Endothelial cell of umbilical vein (primary cell): ENCODE measurements at regions not wholly inside any gene's neighbourhood (a gene's known extent, or its start where the extent isn't known, plus 50 kb on each side); places are given as distances from the start of the nearest gene placed in this dataset.

Experiments used
- BruUV-seq: library from RNA; stranded (reverse); fragments of 400-500 nt; replicated peaks from 2 replicates; lab custom pipeline; 2021; lab: Mats Ljungman, UMichigan
- CTCF ChIA-PET: fragments of 300-600, 350-600 bp; sonication (Branson Sonifier 250); formaldehyde crosslinking; loops from one replicate; lab custom pipeline; 2021; ENCODE audit warnings: antibody characterized with exemption, inconsistent platforms; lab: Charles Lee
- POLR2A ChIA-PET: fragments of 300-600, 350-600 bp; sonication (Branson Sonifier 250); formaldehyde crosslinking; loops from one replicate; lab custom pipeline; 2021; ENCODE audit warnings: antibody characterized with exemption, inconsistent platforms; lab: Charles Lee
- DNase-seq: peaks from one replicate; pipeline ENCODE4 v3.0.0-alpha.2; 2011; ENCODE audit warnings: low read depth, low spot score
- FAIRE-seq: peaks from 2 replicates; lab custom pipeline; 2011; peaks lifted over from hg19 to GRCh38; lab: Jason Lieb, UNC
- H2AFZ ChIP-seq: 2 replicates; pipeline ENCODE4 v1.6.0; 2012; ENCODE audit warnings: low read depth, low read length, control low read depth, inconsistent platforms
- H3K27ac ChIP-seq: 2 replicates; pipeline ENCODE4 v1.5.1; 2011; ENCODE audit warnings: low read depth, mild to moderate bottlenecking, control low read depth, low read length, moderate library complexity; ENCODE audit not compliant: insufficient read depth
- H3K27me3 ChIP-seq, 2 experiments: 2 replicates each; pipeline versions ENCODE4 v1.6.0 to v1.6.1; 2011; ENCODE audit warnings: low read length in 2 of 2, mixed read lengths in 1 of 2; ENCODE audit not compliant: control insufficient read depth in 2 of 2, insufficient read depth in 2 of 2
- H3K36me3 ChIP-seq, 2 experiments: 2 replicates in 1 of 2; 3 replicates in 1 of 2; pipeline ENCODE4 v1.5.1; 2011; ENCODE audit warnings: low read length in 2 of 2, mild to moderate bottlenecking in 1 of 2, moderate library complexity in 1 of 2; ENCODE audit not compliant: control insufficient read depth in 2 of 2, insufficient read depth in 2 of 2; ENCODE audit errors: extremely low read depth in 1 of 2
- H3K4me1 ChIP-seq: 3 replicates; pipeline ENCODE4 v1.5.1; 2011; ENCODE audit warnings: mild to moderate bottlenecking, low read length; ENCODE audit not compliant: control insufficient read depth, insufficient read depth; ENCODE audit errors: extremely low read depth
- H3K4me2 ChIP-seq: 2 replicates; pipeline ENCODE4 v1.6.1; 2011; ENCODE audit warnings: low read length, control low read depth, mixed read lengths; ENCODE audit not compliant: insufficient read depth
- H3K4me3 ChIP-seq, 3 experiments: fragments of 200-600 bp in 1 of 3; sonication (generic), shearing (Covaris generic) in 1 of 3; replicated peaks in 1 of 3; 2 replicates each; pipeline ENCODE4 v1.5.1; 2011 to 2016; ENCODE audit warnings: control low read depth in 3 of 3, low read length in 3 of 3, mild to moderate bottlenecking in 2 of 3, inconsistent platforms in 1 of 3, low read depth in 1 of 3, moderate library complexity in 1 of 3; ENCODE audit not compliant: insufficient read depth in 1 of 3
- H3K79me2 ChIP-seq: 2 replicates; pipeline ENCODE4 v1.6.0; 2012; ENCODE audit warnings: low read length, inconsistent platforms; ENCODE audit not compliant: control insufficient read depth, insufficient read depth
- H3K9ac ChIP-seq: replicated peaks from 2 replicates; pipeline ENCODE3; 2011; ENCODE audit warnings: low read length, control low read depth; ENCODE audit not compliant: insufficient read depth; ENCODE audit errors: extremely low read depth
- H3K9me1 ChIP-seq: replicated peaks from 3 replicates; pipeline ENCODE4 v1.6.0; 2011; ENCODE audit warnings: mild to moderate bottlenecking, low read length; ENCODE audit not compliant: control insufficient read depth, insufficient read depth; ENCODE audit errors: extremely low read depth
- H3K9me3 ChIP-seq: replicated peaks from 2 replicates; pipeline ENCODE4 v1.5.1; 2012; ENCODE audit warnings: low read length, inconsistent platforms; ENCODE audit not compliant: control insufficient read depth, insufficient read depth
- H4K20me1 ChIP-seq: replicated peaks from 2 replicates; pipeline ENCODE3; 2011; ENCODE audit warnings: mild to moderate bottlenecking, low read length; ENCODE audit not compliant: control insufficient read depth, insufficient read depth; ENCODE audit errors: extremely low read depth
- CTCF ChIP-seq, 2 donors: IDR thresholded peaks; 1 replicate in 1 of 2; 2 replicates in 1 of 2; pipeline ENCODE4 v1.5.1; 2011; ENCODE audit warnings: low read length in 2 of 2, mild to moderate bottlenecking in 2 of 2, moderate library complexity in 2 of 2, control low read depth in 1 of 2, inconsistent platforms in 1 of 2, low read depth in 1 of 2; ENCODE audit not compliant: insufficient read depth in 1 of 2; ENCODE audit errors: extremely low read depth in 1 of 2
- EZH2 ChIP-seq: IDR thresholded peaks from 2 replicates; pipeline ENCODE4 v1.6.1; 2012; ENCODE audit warnings: borderline replicate concordance, low read depth, mild to moderate bottlenecking, moderate library complexity, low read length, inconsistent platforms; ENCODE audit not compliant: severe bottlenecking
- FOS ChIP-seq: IDR thresholded peaks from 2 replicates; pipeline ENCODE4 v1.6.1; 2011; ENCODE audit warnings: mild to moderate bottlenecking, low read length, moderate library complexity, borderline replicate concordance; ENCODE audit not compliant: insufficient read depth
- JUN ChIP-seq: IDR thresholded peaks from 2 replicates; pipeline ENCODE4 v1.6.1; 2011; ENCODE audit warnings: borderline replicate concordance, low read depth; ENCODE audit not compliant: insufficient read length, insufficient read depth
- POLR2A ChIP-seq: IDR thresholded peaks from 2 replicates; pipeline ENCODE4 v1.6.1; 2012; ENCODE audit warnings: low read depth, mild to moderate bottlenecking, control low read depth, low read length
- POLR2AphosphoS5 ChIP-seq: IDR thresholded peaks from 2 replicates; pipeline ENCODE4 v1.6.1; 2012; ENCODE audit warnings: low read depth, mild to moderate bottlenecking, control low read depth, low read length, moderate library complexity; ENCODE audit not compliant: insufficient read depth
- dilution Hi-C: fragments of 300-500 bp; cut with MboI; formaldehyde crosslinking; loops from one replicate; pipeline ENCODE4 v1.15.0; 2019; ENCODE audit warnings: low sequenced_read_pairs; ENCODE audit not compliant: extremely low pct_ligation_motif_present
- intact Hi-C: fragments of 100-400 bp; cut with micrococcal nuclease; formaldehyde crosslinking; loops from one replicate; pipeline ENCODE4 v1.10.0; 2022
- TF ChIP-seq, protein P1 (sequence below): IDR thresholded peaks from 2 replicates; pipeline ENCODE4 v1.6.1; 2011; ENCODE audit not compliant: insufficient read depth, insufficient read length

GRCh38 chr2:58480141-58480540, 239.0 kb upstream of the FANCL start:
- DNase-seq, result no peak
- BruUV-seq, result no TSS peak
- CTCF ChIA-PET, result interaction anchor here (1.3 kb wide), 1 partner anchor 90 kb away, joined by 3 read pairs; no protein-coding TSS in a partner anchor

More at GRCh38 chr2:58480141-58480540, 239.0 kb upstream of the FANCL start:
- Histone ChIP-seq H3K36me3 (no peaks in the 10 kb centered on the region), H3K4me3 (no peak overlapping the region), H3K79me2 (no peaks in the 10 kb centered on the region), H3K4me2 (no peak overlapping the region), H3K27me3 (no peaks in the 10 kb centered on the region), H3K9me1 (no peaks in the 10 kb centered on the region), H3K9me3 (no peaks in the 10 kb centered on the region), H2AFZ (no peak overlapping the region), H3K27ac (no peak overlapping the region), H4K20me1 (no peaks in the 10 kb centered on the region), H3K4me1 (no peaks in the 10 kb centered on the region), H3K9ac (no peak overlapping the region)
- FAIRE-seq, result no peak
- intact Hi-C loops, result no loop called here
- POLR2A ChIA-PET, result no interaction called here
- TF ChIP-seq, protein P1, sequence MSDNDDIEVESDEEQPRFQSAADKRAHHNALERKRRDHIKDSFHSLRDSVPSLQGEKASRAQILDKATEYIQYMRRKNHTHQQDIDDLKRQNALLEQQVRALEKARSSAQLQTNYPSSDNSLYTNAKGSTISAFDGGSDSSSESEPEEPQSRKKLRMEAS, result no peak
- no peak for TF ChIP-seq CTCF (IDR thresholded peaks at IDR 0.05; ENCODE audit: extremely low read depth in 1 of 2, insufficient read depth in 1 of 2, low read depth in 1 of 2, low read length in 2 of 2)
- TF ChIP-seq POLR2AphosphoS5, result no peak
- TF ChIP-seq FOS, result no peak
- no peak for TF ChIP-seq JUN
- TF ChIP-seq EZH2, result no peak
- TF ChIP-seq POLR2A, result no peak
- dilution Hi-C loops, result no loop called here
